NB4 (cell line): ENCODE measurements at regions not wholly inside any gene's neighbourhood (a gene's known extent, or its start where the extent isn't known, plus 50 kb on each side); places are given as distances from the start of the nearest gene placed in this dataset.

Experiments used
- MYC ChIP-seq: IDR thresholded peaks from 2 replicates; pipeline ENCODE4 v1.6.1; 2011; ENCODE audit warnings: low read depth, low read length
- POLR2A ChIP-seq: IDR thresholded peaks from 2 replicates; pipeline ENCODE4 v1.6.1; 2011; ENCODE audit warnings: mild to moderate bottlenecking; ENCODE audit not compliant: insufficient read length; ENCODE audit errors: extremely low read depth
- TF ChIP-seq, protein P1 (sequence below): IDR thresholded peaks from one replicate; pipeline ENCODE4 v1.5.1; 2012; ENCODE audit warnings: low read depth, low read length

DNA sequence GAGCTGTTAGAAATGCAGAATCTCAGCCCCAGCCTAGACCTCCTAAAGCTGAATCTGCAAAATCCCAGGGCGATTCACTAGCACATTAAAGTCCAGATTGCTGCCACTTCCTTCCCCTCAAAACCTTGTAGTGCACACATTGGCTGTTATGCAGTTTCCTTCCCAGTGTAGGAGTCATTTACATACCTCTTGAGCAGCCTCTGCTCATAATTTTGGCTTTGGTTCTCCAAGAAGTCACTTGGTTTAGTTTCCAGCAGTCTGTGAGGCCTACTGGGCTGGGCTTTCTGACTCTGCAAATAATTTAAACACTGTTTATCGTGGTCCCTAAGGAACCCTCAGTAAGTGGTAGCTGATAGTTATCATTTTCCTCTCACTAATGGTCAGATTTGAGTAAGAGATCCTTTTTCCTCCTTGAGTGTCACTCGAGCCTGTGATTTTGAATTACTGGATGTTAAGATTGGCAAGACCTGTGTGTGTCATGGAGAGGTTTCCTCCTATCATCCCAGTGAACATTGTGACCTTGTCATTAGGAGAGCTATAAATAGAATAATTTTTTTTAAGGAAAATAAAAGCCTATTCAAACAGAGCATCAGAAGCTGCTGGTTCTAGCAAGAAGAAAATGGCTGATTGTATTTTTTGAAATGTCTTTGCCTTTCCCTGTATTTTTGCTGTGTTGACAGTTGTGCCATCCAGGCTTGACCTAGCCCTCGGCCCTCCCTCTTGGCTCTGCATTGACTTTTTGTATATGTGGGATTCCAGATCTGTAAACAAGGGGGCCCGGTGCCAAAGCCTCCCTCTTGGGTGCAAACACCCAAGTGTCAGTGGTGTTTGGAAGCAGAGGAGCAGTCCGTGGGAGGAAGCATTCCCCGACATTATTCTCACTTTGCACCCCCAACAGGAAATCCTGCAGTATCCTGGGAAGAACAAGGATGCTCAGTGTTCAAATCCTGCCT lies 134.8 kb upstream of the ANKRD28 start:
- TF ChIP-seq POLR2A (no peak), MYC (no peak)
- TF ChIP-seq, protein P1, sequence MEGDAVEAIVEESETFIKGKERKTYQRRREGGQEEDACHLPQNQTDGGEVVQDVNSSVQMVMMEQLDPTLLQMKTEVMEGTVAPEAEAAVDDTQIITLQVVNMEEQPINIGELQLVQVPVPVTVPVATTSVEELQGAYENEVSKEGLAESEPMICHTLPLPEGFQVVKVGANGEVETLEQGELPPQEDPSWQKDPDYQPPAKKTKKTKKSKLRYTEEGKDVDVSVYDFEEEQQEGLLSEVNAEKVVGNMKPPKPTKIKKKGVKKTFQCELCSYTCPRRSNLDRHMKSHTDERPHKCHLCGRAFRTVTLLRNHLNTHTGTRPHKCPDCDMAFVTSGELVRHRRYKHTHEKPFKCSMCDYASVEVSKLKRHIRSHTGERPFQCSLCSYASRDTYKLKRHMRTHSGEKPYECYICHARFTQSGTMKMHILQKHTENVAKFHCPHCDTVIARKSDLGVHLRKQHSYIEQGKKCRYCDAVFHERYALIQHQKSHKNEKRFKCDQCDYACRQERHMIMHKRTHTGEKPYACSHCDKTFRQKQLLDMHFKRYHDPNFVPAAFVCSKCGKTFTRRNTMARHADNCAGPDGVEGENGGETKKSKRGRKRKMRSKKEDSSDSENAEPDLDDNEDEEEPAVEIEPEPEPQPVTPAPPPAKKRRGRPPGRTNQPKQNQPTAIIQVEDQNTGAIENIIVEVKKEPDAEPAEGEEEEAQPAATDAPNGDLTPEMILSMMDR, result no peak
